HG02623 (cell line): ENCODE measurements at regions not wholly inside any gene's neighbourhood (a gene's known extent, or its start where the extent isn't known, plus 50 kb on each side); places are given as distances from the start of the nearest gene placed in this dataset.

Source experiments
- ATAC-seq: cut with Tn5 transposase; IDR thresholded peaks from one replicate; pipeline ENCODE4 v1.9.1; 2021; ENCODE audit warnings: moderate library complexity; ENCODE audit not compliant: unreplicated experiment

- ATAC-seq = no peak
Observed at GRCh38 chr2:221050020-221050795, 521.9 kb downstream of the EPHA4 start.

GRCh38 chr2:221051162-221051561 lies 520.9 kb downstream of the EPHA4 start:
- ATAC-seq = no peak

GRCh38 chr2:221060376-221060775 lies 511.7 kb downstream of the EPHA4 start:
- no peak for ATAC-seq

- no peak for ATAC-seq
Observed at GRCh38 chr2:221063568-221063967, 508.5 kb downstream of the EPHA4 start.

GRCh38 chr2:221064058-221064854 lies 507.8 kb downstream of the EPHA4 start:
- ATAC-seq = no peak

GRCh38 chr2:221064880-221065279 lies 507.2 kb downstream of the EPHA4 start:
- no peak for ATAC-seq

- ATAC-seq = no peak
Observed at GRCh38 chr2:221068123-221068522, 504.0 kb downstream of the EPHA4 start.

GRCh38 chr2:221070106-221070505 lies 502.0 kb downstream of the EPHA4 start:
- ATAC-seq = no peak

GRCh38 chr2:221073326-221074049 lies 498.6 kb downstream of the EPHA4 start:
- ATAC-seq = no peak

GRCh38 chr2:221074238-221074637 lies 497.9 kb downstream of the EPHA4 start:
- no peak for ATAC-seq

- ATAC-seq = no peak
Observed at GRCh38 chr2:221075203-221075602, 496.9 kb downstream of the EPHA4 start.

GRCh38 chr2:221077251-221077650 lies 494.9 kb downstream of the EPHA4 start:
- ATAC-seq = no peak

GRCh38 chr2:221077799-221078198 lies 494.3 kb downstream of the EPHA4 start:
- ATAC-seq = no peak

GRCh38 chr2:221085341-221085900 lies 486.7 kb downstream of the EPHA4 start:
- no peak for ATAC-seq

- no peak for ATAC-seq
Observed at GRCh38 chr2:221085936-221086335, 486.2 kb downstream of the EPHA4 start.

- no peak for ATAC-seq
Observed at GRCh38 chr2:221087779-221088178, 484.3 kb downstream of the EPHA4 start.

GRCh38 chr2:221088506-221088905 lies 483.6 kb downstream of the EPHA4 start:
- no peak for ATAC-seq

GRCh38 chr2:221095356-221095755 lies 476.7 kb downstream of the EPHA4 start:
- no peak for ATAC-seq

GRCh38 chr2:221096706-221097567 lies 475.2 kb downstream of the EPHA4 start:
- no peak for ATAC-seq

GRCh38 chr2:221097568-221097915 lies 474.6 kb downstream of the EPHA4 start:
- no peak for ATAC-seq
